ENCODE measurements at regions not wholly inside any gene's neighbourhood (a gene's known extent, or its start where the extent isn't known, plus 50 kb on each side); places are given as distances from the start of the nearest gene placed in this dataset.
"Not testable (repeated sequence)": the region's sequence is repeated elsewhere in the genome, so short reads cannot be mapped to it uniquely, and the experiment has no call there.

GRCh38 chr16:33935766-33936165, 476.4 kb downstream of the TP53TG3F start:
- H3K9ac ChIP-seq (ENCODE audit: low read depth, low read length); H4K8ac ChIP-seq (ENCODE audit: low read depth in 2 of 2, low read length in 2 of 2); H2BK15ac ChIP-seq (ENCODE audit: low read depth, low read length); POLR2A ChIA-PET (ENCODE audit: unreplicated experiment); H2BK120ac ChIP-seq (ENCODE audit: low read depth, low read length); H3K9me3 ChIP-seq (ENCODE audit: control insufficient read depth, insufficient read depth, low read length); H2BK20ac ChIP-seq (ENCODE audit: low read depth, low read length); in situ Hi-C loops (cut with MboI; ENCODE audit: low sequenced_read_pairs); H3K14ac ChIP-seq (replicated peaks; ENCODE audit: low read depth, low read length); BruUV-seq (replicated peaks); intact Hi-C loops (cut with micrococcal nuclease); H4K20me1 ChIP-seq (ENCODE audit: insufficient read depth, low read length); H4K91ac ChIP-seq (ENCODE audit: insufficient read depth, low read depth, low read length); H4K5ac ChIP-seq (ENCODE audit: low read depth, low read length); H3K4ac ChIP-seq (ENCODE audit: low read depth, low read length); H3K27ac ChIP-seq (ENCODE audit: insufficient read depth, low read length); H3K4me1 ChIP-seq (ENCODE audit: control insufficient read depth, insufficient read depth, low read length); H3K56ac ChIP-seq (ENCODE audit: extremely low read depth, insufficient read depth, low read length); H2AK9ac ChIP-seq (replicated peaks; ENCODE audit: low read depth, low read length, poor library complexity); H3K4me3 ChIP-seq (ENCODE audit: insufficient read depth, low read depth, low read length); DNase-seq; H3K27me3 ChIP-seq (ENCODE audit: control insufficient read depth, insufficient read depth, low read length); H2AK5ac ChIP-seq (ENCODE audit: low read depth, low read length); H2BK5ac ChIP-seq (ENCODE audit: low read depth, low read length, poor library complexity, severe bottlenecking); H3K36me3 ChIP-seq (ENCODE audit: control insufficient read depth, insufficient read depth, low read length); H3K18ac ChIP-seq (ENCODE audit: low read depth, low read length); H3K4me2 ChIP-seq (ENCODE audit: low read depth, low read length); H3K23ac ChIP-seq (ENCODE audit: low read depth, low read length); H3K79me1 ChIP-seq (ENCODE audit: low read depth in 1 of 2, low read length in 2 of 2); CTCF ChIA-PET; dilution Hi-C loops (cut with HindIII; ENCODE audit: low sequenced_read_pairs, unreplicated experiment); H3K9me1 ChIP-seq (ENCODE audit: insufficient read depth, low read length); H2AFZ ChIP-seq (replicated peaks; ENCODE audit: low read length, poor library complexity); ATAC-seq (ENCODE audit: low read depth): not testable (repeated sequence)
- no CpG with 5 or more reads among the region's 13 CpGs for WGBS, 2 experiments (ENCODE audit: extremely low coverage in 2 of 2, insufficient read length in 1 of 2)

- H3K4ac ChIP-seq (ENCODE audit: low read depth, low read length); H2AK5ac ChIP-seq (ENCODE audit: low read depth, low read length); H3K4me1 ChIP-seq (ENCODE audit: control insufficient read depth, insufficient read depth, low read length); H3K18ac ChIP-seq (ENCODE audit: low read depth, low read length); BruUV-seq (replicated peaks); H3K79me1 ChIP-seq (ENCODE audit: low read depth in 1 of 2, low read length in 2 of 2); H4K8ac ChIP-seq (ENCODE audit: low read depth in 2 of 2, low read length in 2 of 2); H2BK15ac ChIP-seq (ENCODE audit: low read depth, low read length); H3K27me3 ChIP-seq (ENCODE audit: control insufficient read depth, insufficient read depth, low read length); H3K27ac ChIP-seq (ENCODE audit: insufficient read depth, low read length); H3K36me3 ChIP-seq (ENCODE audit: control insufficient read depth, insufficient read depth, low read length); in situ Hi-C loops (cut with MboI; ENCODE audit: low sequenced_read_pairs); H4K5ac ChIP-seq (ENCODE audit: low read depth, low read length); H3K23ac ChIP-seq (ENCODE audit: low read depth, low read length); H4K91ac ChIP-seq (ENCODE audit: insufficient read depth, low read depth, low read length); H2AK9ac ChIP-seq (replicated peaks; ENCODE audit: low read depth, low read length, poor library complexity); H2BK20ac ChIP-seq (ENCODE audit: low read depth, low read length); H3K9me3 ChIP-seq (ENCODE audit: control insufficient read depth, insufficient read depth, low read length); POLR2A ChIA-PET (ENCODE audit: unreplicated experiment); H4K20me1 ChIP-seq (ENCODE audit: insufficient read depth, low read length); ATAC-seq (ENCODE audit: low read depth); intact Hi-C loops (cut with micrococcal nuclease); H2AFZ ChIP-seq (replicated peaks; ENCODE audit: low read length, poor library complexity); H2BK5ac ChIP-seq (ENCODE audit: low read depth, low read length, poor library complexity, severe bottlenecking); H3K4me3 ChIP-seq (ENCODE audit: insufficient read depth, low read depth, low read length); H2BK120ac ChIP-seq (ENCODE audit: low read depth, low read length); H3K4me2 ChIP-seq (ENCODE audit: low read depth, low read length); H3K9me1 ChIP-seq (ENCODE audit: insufficient read depth, low read length); H3K56ac ChIP-seq (ENCODE audit: extremely low read depth, insufficient read depth, low read length); H3K9ac ChIP-seq (ENCODE audit: low read depth, low read length); H3K14ac ChIP-seq (replicated peaks; ENCODE audit: low read depth, low read length); DNase-seq; dilution Hi-C loops (cut with HindIII; ENCODE audit: low sequenced_read_pairs, unreplicated experiment): not testable (repeated sequence)
- WGBS, 2 experiments (ENCODE audit: extremely low coverage in 2 of 2, insufficient read length in 1 of 2), result no CpG with 5 or more reads among the region's 16 CpGs
- CTCF ChIA-PET, result interaction anchor here (0.6 kb wide), 1 partner anchor 319 kb away, joined by 4 read pairs; no protein-coding TSS in a partner anchor
Observed at GRCh38 chr16:33938097-33938496, 478.7 kb downstream of the TP53TG3F start.

Data from IMR-90 (cell line).